Fibroblast of skin of right quadriceps (primary cell): ENCODE measurements at regions not wholly inside any gene's neighbourhood (a gene's known extent, or its start where the extent isn't known, plus 50 kb on each side); places are given as distances from the start of the nearest gene placed in this dataset.

ENCODE experiments used
- DNase-seq: peaks from one replicate; pipeline ENCODE4 v3.0.0-alpha.2; 2013

DNA sequence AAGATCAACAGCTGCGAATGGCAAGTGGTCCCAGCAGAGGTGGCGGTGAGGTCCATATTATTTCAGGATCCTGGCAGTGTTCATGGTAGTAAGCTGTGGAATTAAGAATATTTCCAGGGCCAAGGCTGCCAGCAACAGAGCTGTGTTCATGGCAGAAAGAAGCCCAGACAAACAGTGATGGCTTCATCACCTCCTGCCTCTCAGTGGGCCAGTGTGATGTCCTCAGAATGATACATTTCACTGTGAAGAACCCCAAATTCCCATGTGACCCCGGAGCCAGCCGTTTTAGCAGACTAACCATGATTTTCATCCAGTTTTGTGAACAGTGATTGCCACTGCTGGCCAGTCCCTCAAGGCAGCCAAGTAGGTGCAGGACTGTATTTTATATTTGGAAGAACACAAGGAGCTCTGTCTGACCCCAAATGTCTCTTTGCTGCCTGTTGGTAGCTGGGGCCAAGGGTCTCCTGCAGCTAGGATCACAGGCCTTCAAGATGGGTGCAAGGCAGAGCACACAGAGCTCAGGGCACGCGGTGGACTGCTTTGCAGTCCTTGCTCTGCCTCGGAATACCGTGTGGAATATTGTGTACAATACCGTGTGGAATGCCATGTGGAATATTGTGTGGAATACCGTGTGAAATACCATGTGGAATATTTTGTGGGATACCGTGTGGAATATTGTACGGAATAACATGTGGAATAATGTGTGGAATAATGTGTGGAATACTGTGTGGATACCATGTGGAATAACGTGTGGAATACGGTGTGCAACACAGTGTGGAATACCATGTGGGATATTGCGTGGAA is 132.3 kb upstream of the CHST15 start:
- no peak for DNase-seq

- DNase-seq = no peak
Measured at GRCh38 chr10:124225029-124225466, 131.7 kb upstream of the CHST15 start.

GRCh38 chr10:124224331-124225028 is 131.1 kb upstream of the CHST15 start:
- no peak for DNase-seq

GRCh38 chr10:124223711-124224085 is 130.3 kb upstream of the CHST15 start:
- DNase-seq = no peak

GRCh38 chr10:124222988-124223710 is 129.8 kb upstream of the CHST15 start:
- DNase-seq = no peak

- no peak for DNase-seq
Measured at GRCh38 chr10:124222318-124222987, 129.1 kb upstream of the CHST15 start.

DNA sequence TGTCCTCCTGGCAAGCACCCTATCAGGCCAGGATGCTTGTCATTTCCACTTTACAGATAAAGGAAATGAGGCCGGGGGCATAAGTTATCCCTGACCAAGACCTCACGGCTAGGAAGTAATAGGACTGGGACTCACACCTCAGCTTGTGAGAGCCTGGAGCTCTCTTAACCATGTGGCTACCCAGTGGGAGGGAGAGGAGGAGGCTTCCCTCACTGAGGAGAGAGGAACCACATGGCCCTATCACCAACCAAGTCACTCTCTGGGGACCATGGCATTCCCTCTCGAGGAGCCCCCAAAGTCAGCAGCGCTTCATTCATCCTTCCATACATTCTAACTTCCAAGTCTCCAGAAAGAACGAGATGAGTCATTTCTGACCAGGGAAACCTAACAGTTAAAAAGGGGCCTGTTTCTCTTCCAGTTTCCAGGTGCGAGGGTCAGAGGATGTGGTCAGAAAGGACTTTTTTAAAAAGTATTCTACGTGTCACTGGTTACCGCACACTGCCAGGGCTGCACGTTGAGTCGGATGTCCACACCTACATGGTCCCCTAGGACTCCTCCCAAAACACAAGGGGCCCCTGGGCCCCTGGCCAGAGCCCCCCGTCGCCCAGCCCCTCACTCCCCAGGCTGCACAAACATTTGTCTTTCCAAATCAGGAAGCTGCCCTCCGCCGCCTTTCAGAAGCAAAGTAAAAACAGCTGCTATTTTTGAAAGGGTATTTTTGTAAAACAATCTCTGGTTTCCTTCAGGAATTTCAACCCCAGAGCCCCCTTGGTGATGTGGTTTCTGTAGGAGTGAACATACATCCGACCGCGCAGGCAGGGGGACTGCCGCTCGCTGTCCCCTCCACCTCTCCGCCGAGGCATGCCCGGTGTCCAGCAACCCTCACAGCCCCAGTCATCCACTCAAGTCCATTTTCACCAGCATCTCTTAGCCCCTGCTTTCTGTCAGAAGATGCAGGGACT is 128.2 kb upstream of the CHST15 start:
- peak; percentile 25 for DNase-seq

DNA sequence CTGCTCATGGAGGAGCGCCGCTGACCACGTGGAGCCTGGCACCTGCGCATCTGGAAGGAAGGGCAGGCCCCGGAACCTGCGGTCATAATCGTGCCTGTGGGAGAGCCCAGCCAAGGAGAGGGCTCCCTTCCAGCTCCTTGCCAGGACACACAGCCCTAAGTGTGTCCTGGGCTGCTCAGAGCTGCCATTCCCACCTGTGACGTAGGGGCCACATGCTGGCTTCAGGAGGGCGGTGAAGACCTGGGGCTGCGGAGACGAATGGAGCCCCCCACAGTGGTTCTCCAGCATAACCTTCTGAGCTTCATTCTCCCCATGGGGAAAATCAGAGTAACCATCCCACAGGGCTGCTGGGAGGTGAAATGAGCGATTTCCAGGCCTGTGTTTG is 127.6 kb upstream of the CHST15 start:
- no peak for DNase-seq

- no peak for DNase-seq
Measured at GRCh38 chr10:124220547-124220946, 127.1 kb upstream of the CHST15 start.

- no peak for DNase-seq
Measured at GRCh38 chr10:124219655-124220054, 126.3 kb upstream of the CHST15 start.

- DNase-seq = no peak
Measured at GRCh38 chr10:124219062-124219461, 125.7 kb upstream of the CHST15 start.

GRCh38 chr10:124217906-124218804 is 124.8 kb upstream of the CHST15 start:
- DNase-seq = no peak

- no peak for DNase-seq
Measured at GRCh38 chr10:124217031-124217430, 123.6 kb upstream of the CHST15 start.

DNA sequence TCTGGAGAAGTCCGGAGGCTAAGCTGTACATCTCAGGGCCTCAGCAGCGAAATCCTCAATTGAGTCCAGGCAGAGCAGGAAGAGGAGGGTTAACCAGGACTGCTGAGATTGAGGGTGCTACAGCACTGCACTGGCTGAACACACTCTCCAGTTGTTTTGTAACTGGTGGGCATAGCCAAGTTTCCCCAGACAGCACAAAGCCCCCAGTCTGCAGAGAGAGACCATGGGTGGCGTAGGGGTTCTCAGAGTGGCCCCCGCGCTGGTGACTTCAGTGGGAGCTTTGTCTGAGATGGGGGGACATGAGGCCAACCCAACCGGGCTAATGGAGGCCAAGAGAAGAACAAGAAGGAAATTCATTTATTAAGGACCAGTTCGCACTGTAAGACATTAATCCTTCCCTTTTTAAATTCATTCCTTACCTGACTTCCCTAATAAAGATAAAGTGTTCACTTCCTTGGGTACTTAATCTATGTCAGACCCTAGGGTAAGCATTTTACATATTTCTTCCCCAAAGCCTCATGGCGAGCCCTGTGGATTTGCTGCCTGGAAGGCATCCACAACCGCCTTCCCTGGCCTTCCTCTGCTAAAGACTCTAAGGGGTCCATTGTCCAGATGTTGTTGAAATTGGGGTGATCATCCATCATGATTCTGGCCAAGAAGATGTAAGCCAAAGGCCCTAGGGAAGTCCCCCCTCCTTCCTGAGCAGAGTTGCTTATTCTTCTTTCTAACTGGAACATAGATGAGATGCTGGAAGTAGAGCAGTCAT is 121.4 kb upstream of the CHST15 start:
- DNase-seq = no peak

DNA sequence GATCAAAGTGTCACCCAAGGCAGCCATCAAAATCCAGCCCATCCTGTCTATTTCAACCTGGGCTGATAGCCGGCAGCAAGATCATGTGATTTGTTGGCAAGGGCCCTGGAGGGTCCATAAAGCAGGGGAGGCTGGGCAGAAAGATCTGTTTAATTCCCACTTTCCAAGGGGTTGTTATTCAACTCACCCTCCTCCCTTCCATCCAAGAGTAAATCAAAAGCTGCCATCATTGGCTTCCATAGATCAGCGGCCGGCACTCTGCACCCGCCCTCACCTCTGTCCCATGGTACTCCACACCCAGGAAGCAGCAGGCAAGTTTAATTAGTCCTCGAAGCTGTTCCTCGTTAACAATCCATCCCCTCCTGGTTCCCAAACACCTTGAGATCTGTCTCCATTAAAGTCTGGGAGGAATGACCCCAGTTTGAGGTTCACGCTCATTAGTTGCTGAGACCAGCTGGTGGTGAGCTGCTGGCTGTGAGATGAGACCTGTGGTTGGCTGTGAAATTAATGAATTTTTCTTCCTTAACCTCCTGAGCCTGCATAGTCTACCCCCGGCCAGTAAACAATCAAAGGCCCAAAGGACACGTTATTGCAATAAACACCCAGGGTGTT is 120.6 kb upstream of the CHST15 start:
- no peak for DNase-seq

DNA sequence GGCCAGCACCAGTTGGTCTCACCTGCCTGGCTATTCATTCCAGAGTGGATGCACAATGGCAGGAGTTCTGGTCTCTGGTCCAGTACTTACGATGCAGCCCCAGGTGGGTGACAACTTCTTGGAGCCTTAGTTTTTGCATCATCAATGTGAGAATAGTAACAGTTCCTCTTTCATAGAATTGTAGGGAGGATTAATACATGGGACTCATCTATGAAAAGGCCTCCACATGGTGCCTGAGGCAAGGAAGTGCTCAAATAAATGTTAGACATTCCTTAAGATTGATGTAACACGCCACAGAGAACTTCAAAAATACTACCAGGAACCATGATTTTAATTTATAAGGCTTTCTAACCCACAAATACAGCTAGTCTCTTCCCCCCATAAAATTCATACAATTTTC is 120.1 kb upstream of the CHST15 start:
- no peak for DNase-seq

- no peak for DNase-seq
Measured at GRCh38 chr10:124212702-124213101, 119.3 kb upstream of the CHST15 start.

DNA sequence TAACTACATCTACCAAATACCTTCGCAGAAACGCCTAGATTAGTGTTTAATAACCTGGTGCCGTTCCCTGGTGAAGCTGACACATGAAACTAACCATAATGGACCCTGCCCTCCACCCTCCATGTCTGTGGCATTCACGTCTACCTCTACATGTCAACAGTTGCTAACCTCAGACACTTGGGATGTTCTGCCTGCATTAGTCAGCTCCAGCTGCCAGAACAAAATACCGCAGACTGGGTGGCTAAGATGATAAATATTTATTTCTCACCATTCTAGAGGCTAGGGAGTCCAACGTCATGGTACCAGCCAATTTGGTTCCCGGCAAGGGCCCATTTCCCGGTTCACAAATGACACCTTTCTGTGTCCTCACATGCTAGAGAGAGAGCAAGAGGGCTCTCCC is 118.5 kb upstream of the CHST15 start:
- DNase-seq = no peak

DNA sequence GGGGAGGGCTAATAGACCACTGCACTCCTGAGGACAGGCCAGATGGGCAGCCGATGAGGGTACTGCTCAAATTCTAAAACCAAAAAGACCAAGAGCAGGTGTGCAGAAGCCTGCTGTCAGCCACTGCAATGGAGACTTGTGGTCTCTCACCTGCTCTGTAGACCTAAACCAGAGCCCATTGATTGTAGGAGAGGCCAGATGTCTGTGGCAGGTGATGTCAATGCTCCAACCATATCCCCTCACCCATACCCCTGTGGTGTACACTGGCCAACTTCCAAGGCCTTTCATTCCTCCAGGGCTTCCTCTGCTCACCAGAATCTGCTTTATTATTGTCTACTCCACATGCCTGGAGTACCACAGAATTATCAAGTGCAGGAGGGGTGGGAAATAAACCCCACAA is 116.9 kb upstream of the CHST15 start:
- DNase-seq = no peak

GRCh38 chr10:124207391-124207790 is 114.0 kb upstream of the CHST15 start:
- no peak for DNase-seq
